ENCODE measurements at regions not wholly inside any gene's neighbourhood (a gene's known extent, or its start where the extent isn't known, plus 50 kb on each side); places are given as distances from the start of the nearest gene placed in this dataset.

DNA sequence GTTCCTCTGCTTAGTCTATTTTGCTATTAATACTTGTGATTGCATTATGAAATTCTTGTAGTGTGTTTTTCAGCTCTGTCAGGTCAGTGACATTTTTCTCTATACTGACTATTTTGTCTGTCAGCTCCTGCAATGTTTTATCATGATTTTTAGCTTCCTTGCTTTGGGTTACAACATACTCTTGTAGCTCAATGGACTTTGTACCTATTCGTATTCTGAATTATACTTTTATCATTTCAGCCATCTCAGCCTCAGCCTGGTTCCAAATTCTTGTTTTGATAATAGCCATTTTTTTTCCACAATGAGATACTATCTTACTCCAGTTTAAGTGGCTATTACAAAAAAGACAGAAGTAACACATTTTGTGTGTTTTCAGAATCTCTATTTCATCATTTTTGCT, 204.2 kb upstream of the ONECUT1 start:
- H3K36me3 ChIP-seq: no peaks in the 10 kb centered on the region
- DNase-seq (ENCODE audit: extremely low spot score): no peak
- intact Hi-C loops (cut with DNase I): no loop called here
- H3K4me1 ChIP-seq: no peaks in the 10 kb centered on the region
- H3K4me3 ChIP-seq: no peak overlapping the region
- peaks cover 0 to 12% (median 8%) of the 10 kb centered on the region in 4 donors for H3K9me3 ChIP-seq
- 79% methylated on average over 1 of the region's 1 CpG for WGBS
- TF ChIP-seq POLR2AphosphoS5 (IDR thresholded peaks at IDR 0.05): no peak
- no peak for TF ChIP-seq POLR2A (IDR thresholded peaks at IDR 0.05; ENCODE audit: low read depth)
- TF ChIP-seq, protein P1, sequence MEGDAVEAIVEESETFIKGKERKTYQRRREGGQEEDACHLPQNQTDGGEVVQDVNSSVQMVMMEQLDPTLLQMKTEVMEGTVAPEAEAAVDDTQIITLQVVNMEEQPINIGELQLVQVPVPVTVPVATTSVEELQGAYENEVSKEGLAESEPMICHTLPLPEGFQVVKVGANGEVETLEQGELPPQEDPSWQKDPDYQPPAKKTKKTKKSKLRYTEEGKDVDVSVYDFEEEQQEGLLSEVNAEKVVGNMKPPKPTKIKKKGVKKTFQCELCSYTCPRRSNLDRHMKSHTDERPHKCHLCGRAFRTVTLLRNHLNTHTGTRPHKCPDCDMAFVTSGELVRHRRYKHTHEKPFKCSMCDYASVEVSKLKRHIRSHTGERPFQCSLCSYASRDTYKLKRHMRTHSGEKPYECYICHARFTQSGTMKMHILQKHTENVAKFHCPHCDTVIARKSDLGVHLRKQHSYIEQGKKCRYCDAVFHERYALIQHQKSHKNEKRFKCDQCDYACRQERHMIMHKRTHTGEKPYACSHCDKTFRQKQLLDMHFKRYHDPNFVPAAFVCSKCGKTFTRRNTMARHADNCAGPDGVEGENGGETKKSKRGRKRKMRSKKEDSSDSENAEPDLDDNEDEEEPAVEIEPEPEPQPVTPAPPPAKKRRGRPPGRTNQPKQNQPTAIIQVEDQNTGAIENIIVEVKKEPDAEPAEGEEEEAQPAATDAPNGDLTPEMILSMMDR (IDR thresholded peaks at IDR 0.05): no peak
- TF ChIP-seq EP300 (IDR thresholded peaks at IDR 0.05): no peak
- no peaks in the 10 kb centered on the region for H3K27me3 ChIP-seq
- H3K27ac ChIP-seq (replicated peaks in 1 of 4): no peak overlapping the region

DNA sequence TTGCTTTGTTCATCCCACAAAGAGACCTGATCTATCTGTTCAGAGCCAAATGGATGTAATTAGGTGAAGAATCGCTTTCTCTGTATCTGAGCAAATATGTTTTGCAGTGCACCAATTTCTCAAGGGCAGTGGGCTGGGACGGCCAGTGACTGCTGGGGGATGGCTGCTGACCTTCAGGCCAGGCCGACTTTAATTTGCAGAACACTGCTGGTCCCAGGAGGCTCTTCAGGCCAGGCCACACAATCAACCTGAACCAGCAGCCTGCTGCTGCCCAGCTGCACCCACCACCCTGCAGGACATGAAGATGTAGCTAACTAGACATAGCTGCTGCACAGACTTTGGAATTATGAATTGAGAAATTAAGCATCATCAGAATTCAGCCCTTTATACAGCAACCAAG, 194.4 kb upstream of the ONECUT1 start:
- TF ChIP-seq POLR2AphosphoS5 (IDR thresholded peaks at IDR 0.05): no peak
- TF ChIP-seq POLR2A (IDR thresholded peaks at IDR 0.05; ENCODE audit: low read depth): no peak
- TF ChIP-seq, protein P1 (IDR thresholded peaks at IDR 0.05): no peak
- TF ChIP-seq EP300 (IDR thresholded peaks at IDR 0.05): no peak
- Histone ChIP-seq H3K4me3 (no peak overlapping the region), H3K9me3 (no peaks in the 10 kb centered on the region), H3K27me3 (peaks cover 0 to 9% (median 0%) of the 10 kb centered on the region in 4 donors), H3K36me3 (no peaks in the 10 kb centered on the region), H3K4me1 (no peaks in the 10 kb centered on the region), H3K27ac (replicated peaks in 1 of 4) (no peak overlapping the region)
- intact Hi-C loops (cut with DNase I): no loop called here
- DNase-seq (ENCODE audit: extremely low spot score): no peak
- 67% methylated on average over 3 of the region's 3 CpGs for WGBS

DNA sequence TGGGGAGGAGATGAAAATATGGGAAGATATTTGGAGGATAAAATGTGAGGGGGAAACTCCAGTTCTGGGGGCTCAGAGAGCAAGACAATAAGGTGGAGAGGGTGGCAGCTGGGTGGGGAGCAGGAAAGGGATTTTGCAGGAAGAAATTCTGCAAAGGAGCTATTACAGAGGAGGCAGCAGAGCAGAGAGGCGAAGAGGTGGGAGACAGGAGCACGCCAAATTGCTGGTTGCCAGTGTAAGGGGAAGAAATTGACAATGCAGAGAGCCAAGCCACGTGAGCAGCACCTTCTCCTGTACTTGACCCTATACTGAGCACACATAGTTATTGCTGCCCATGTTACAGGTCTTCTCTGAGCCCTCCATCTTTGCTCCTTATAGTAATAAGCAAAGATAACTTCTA, 190.3 kb upstream of the ONECUT1 start:
- Histone ChIP-seq H3K27me3 (peaks cover 0 to 9% (median 0%) of the 10 kb centered on the region in 4 donors), H3K4me3 (no peak overlapping the region), H3K36me3 (no peaks in the 10 kb centered on the region), H3K9me3 (no peaks in the 10 kb centered on the region), H3K4me1 (no peaks in the 10 kb centered on the region), H3K27ac (replicated peaks in 1 of 4) (no peak overlapping the region)
- 62% methylated on average over 3 of the region's 3 CpGs for WGBS
- TF ChIP-seq EP300 (IDR thresholded peaks at IDR 0.05) (no peak), POLR2A (IDR thresholded peaks at IDR 0.05; ENCODE audit: low read depth) (no peak), POLR2AphosphoS5 (IDR thresholded peaks at IDR 0.05) (no peak)
- TF ChIP-seq, protein P1 (IDR thresholded peaks at IDR 0.05): no peak
- intact Hi-C loops (cut with DNase I): no loop called here
- DNase-seq (ENCODE audit: extremely low spot score): no peak

DNA sequence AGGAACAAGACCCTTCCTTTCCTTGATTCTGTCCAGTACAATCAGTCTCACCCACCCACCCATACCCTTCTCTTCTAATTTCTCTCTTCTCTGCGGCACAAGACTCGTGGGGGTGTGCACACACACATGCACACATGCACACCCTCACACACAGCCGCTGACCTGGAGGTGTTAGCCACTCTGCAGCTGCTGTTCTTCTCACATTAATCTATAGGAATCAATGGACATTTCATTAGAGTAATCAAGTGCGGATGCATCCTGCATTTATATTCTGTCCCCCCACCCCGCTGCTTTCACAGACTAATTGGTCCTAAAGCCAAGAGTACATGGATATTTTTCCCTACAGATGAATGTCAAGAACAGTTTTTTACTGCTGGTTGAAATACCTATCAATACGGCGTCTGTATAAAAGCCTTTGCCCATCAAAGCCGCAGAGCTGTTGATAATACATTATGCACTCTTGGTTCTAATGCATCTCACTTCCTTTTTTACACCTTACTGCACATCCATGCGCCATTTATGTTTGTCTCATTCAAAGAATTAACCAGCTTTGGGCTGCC, 186.5 kb upstream of the ONECUT1 start:
- Histone ChIP-seq H3K9me3 (no peaks in the 10 kb centered on the region), H3K36me3 (no peaks in the 10 kb centered on the region), H3K4me1 (no peaks in the 10 kb centered on the region), H3K27ac (replicated peaks in 1 of 4) (no peak overlapping the region), H3K4me3 (no peak overlapping the region), H3K27me3 (peaks cover 0 to 4% (median 0%) of the 10 kb centered on the region in 4 donors)
- 87% methylated on average over 9 of the region's 9 CpGs for WGBS
- DNase-seq (ENCODE audit: extremely low spot score): no peak
- intact Hi-C loops (cut with DNase I): no loop called here
- no peak for TF ChIP-seq POLR2A (IDR thresholded peaks at IDR 0.05; ENCODE audit: low read depth)
- TF ChIP-seq, protein P1 (IDR thresholded peaks at IDR 0.05): no peak
- no peak for TF ChIP-seq POLR2AphosphoS5 (IDR thresholded peaks at IDR 0.05)
- TF ChIP-seq EP300 (IDR thresholded peaks at IDR 0.05): no peak

DNA sequence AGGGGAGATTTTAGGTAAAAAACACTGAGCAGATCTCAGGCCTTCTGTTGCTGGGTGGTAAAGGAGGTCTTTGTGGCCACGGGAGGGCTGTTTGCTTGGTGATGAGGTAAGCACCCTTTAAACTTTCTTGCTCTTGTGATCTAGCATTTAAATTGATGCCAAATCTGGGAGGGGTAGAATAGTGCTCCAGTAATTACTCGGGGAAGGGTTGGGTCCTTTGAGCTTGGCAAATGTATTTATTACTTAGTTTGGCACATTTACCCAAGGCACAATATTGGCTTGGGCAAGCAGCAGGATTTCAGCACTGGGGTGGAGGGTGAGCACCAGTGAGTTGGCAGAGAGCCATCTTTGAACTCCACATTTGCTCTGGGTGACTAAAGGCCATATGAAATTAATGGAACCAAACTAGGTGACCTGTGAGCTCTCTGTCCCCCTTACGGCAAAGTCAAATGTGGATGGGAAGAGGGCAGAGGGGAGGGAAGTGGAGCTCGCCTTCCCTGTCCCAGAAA, 185.9 kb upstream of the ONECUT1 start:
- no peak for TF ChIP-seq POLR2A (IDR thresholded peaks at IDR 0.05; ENCODE audit: low read depth)
- TF ChIP-seq POLR2AphosphoS5 (IDR thresholded peaks at IDR 0.05): no peak
- TF ChIP-seq, protein P1 (IDR thresholded peaks at IDR 0.05): no peak
- no peaks in the 10 kb centered on the region for H3K4me1 ChIP-seq
- no peak overlapping the region for H3K27ac ChIP-seq (replicated peaks in 1 of 4)
- H3K9me3 ChIP-seq: no peaks in the 10 kb centered on the region
- no peak overlapping the region for H3K4me3 ChIP-seq
- intact Hi-C loops (cut with DNase I): no loop called here
- 75% methylated on average over 4 of the region's 4 CpGs for WGBS
- no peaks in the 10 kb centered on the region for H3K36me3 ChIP-seq
- peaks cover 0 to 4% (median 0%) of the 10 kb centered on the region in 4 donors for H3K27me3 ChIP-seq
- DNase-seq (ENCODE audit: extremely low spot score): no peak

All from esophagus muscularis mucosa (tissue), 4 donors.